WI38 (cell line): ENCODE measurements at regions not wholly inside any gene's neighbourhood (a gene's known extent, or its start where the extent isn't known, plus 50 kb on each side); places are given as distances from the start of the nearest gene placed in this dataset.

ENCODE experiments used
- H3K4me3 ChIP-seq: 2 replicates; pipeline ENCODE4 v1.5.1; 2011; ENCODE audit warnings: low read depth, mild to moderate bottlenecking, control low read depth, low read length
- TF ChIP-seq, protein P1 (sequence below): IDR thresholded peaks from 2 replicates; pipeline ENCODE4 v1.5.1; 2012; ENCODE audit warnings: low read depth, mild to moderate bottlenecking, control low read depth, low read length

DNA sequence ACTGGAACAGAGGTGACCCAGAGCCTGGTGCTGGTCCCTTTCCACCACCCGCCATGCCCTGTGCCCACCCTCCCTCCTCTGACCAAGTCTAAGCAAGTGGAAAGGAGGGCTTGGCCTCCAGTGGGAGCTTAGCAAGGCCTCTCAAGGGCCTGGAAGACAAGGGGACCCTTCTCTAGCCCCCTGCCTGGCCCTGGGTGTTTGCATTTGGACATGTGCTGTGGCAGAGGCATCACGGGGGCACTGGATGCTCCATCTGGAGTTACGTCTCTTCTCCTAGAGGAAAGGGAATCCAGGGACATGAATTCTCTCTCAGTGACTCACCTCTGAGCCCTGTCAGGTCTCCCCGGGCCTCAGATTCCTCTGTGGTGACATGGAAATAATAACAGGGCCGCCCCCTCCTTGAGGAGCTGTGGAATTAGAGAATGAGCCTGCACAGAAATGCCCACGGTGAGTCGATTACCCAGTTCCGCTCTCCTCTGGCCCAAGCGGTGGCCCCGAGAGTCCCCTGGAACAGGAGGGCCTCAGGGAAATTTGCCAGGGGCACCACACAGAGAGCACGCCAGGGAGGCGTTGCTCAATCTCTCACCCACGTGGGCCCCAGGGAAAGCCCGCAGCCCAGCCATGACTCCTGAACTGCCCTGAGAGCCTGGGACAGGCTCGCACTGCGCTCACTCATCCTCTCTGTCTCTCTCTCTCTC is 189.6 kb downstream of the BCOR start:
- H3K4me3 ChIP-seq = 0 out of 2 replicates have a peak overlapping the region, but pooled peaks have one; percentile 10
- TF ChIP-seq, protein P1, sequence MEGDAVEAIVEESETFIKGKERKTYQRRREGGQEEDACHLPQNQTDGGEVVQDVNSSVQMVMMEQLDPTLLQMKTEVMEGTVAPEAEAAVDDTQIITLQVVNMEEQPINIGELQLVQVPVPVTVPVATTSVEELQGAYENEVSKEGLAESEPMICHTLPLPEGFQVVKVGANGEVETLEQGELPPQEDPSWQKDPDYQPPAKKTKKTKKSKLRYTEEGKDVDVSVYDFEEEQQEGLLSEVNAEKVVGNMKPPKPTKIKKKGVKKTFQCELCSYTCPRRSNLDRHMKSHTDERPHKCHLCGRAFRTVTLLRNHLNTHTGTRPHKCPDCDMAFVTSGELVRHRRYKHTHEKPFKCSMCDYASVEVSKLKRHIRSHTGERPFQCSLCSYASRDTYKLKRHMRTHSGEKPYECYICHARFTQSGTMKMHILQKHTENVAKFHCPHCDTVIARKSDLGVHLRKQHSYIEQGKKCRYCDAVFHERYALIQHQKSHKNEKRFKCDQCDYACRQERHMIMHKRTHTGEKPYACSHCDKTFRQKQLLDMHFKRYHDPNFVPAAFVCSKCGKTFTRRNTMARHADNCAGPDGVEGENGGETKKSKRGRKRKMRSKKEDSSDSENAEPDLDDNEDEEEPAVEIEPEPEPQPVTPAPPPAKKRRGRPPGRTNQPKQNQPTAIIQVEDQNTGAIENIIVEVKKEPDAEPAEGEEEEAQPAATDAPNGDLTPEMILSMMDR = no peak

DNA sequence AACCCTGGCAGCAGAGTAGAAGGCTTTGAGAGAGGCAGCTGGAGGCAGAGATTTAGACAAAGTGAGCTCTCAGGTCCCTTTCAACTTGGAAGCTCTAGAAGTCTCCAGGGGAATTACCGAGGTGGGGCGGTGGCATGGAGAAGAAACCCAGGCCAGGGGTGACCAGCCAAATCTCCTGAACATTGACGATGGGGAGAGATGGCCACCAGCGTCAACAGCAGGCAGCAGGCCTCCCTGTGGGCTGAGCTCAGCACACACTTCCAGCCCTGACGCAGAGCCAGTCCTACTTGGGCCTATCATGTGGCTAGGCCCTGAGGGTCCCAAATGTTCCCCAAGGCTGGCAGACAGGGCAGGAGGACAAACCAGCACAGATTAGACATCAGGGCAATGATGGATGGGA is 187.8 kb downstream of the BCOR start:
- TF ChIP-seq, protein P1 = no peak
- no peak overlapping the region for H3K4me3 ChIP-seq

DNA sequence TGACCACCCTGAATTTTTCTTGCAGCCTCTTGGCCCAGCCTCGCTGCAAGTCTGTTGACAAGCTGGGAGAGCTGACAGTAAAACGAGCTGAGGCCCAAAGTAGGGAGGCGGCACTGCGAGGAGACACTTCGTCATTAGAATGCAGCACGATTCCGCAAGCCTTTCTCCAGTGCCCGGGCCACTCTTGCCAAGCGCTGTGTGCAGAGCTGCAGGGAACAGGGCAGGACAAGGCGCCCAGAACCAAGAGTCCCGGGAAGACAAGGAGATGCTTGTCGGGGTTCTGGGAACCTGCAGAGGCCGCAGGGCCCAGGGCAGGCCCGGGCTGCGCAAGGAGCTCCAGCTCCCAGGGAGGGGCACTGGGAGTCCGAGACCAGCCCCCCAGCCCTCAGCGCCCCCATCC is 187.1 kb downstream of the BCOR start:
- no peak overlapping the region for H3K4me3 ChIP-seq
- TF ChIP-seq, protein P1 = no peak

DNA sequence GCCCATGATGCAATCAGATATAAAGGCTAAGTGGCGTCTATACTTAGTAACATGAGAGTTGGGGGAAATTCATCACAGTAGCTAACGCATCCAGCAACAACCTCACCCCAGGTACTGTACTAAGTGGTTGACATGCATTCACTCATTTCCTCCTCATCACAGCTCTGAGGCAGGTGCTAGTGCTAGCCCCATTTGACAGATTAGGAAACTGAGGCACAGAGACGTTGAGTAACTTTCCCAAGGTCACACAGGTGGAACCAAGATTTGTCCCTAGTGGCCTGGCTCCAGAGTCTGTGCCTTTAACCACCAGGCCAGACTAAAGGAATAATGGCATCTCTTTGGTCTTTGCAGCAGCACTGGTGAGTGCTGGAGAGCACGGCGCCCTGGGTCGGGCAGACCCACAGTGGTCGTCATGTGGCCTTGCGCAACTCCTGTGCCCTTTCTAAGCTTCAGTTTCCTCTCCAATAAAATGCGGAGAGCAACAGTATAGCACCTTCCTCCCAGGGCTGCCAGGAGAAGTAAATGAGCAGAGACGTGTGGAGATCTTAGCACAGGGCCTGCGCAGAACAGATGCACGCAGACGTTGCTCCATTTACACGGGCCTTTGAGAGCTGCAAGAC is 186.4 kb downstream of the BCOR start:
- TF ChIP-seq, protein P1 = no peak
- no peak overlapping the region for H3K4me3 ChIP-seq

DNA sequence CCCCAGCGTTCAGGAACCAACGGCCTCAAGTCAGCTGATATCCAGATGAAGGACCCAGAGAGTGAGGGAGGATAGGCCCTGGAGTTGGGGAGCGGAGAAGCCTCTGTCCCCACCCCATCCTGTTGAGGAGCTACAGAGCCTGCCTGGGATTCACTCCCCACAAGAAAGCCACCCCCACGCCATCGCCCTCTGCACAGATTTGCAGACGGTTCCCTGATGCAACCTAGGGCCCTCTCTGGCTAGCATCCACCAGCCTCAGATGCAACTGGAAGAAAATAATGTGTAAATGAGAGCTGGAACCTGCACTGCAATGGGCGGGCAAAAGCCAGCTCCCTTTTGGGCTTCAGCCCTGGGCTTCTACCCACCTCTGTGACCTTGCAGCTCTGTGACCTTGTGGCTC is 185.6 kb downstream of the BCOR start:
- TF ChIP-seq, protein P1 = no peak
- H3K4me3 ChIP-seq = no peak overlapping the region

DNA sequence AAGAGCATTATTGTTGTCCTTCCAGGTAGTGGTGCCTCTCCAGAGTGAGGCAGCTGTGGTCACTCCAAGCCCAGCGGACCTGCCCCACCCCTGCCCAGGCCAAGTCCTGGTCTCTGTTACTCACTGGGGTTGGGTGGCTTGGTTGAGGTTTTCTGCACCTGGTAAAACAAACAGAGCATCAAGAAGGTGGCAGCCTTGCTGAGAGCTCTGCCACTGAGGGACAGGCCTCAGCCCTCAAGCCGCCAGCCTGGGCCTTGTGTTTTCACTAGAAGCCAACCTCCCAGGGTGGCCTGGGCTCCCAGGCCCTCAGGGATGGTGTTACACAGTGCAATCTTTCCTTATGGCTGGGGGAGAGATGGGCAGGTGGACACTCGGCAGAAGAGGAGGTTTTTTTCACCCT is 182.7 kb downstream of the BCOR start:
- TF ChIP-seq, protein P1 = no peak
- H3K4me3 ChIP-seq = no peak overlapping the region

DNA sequence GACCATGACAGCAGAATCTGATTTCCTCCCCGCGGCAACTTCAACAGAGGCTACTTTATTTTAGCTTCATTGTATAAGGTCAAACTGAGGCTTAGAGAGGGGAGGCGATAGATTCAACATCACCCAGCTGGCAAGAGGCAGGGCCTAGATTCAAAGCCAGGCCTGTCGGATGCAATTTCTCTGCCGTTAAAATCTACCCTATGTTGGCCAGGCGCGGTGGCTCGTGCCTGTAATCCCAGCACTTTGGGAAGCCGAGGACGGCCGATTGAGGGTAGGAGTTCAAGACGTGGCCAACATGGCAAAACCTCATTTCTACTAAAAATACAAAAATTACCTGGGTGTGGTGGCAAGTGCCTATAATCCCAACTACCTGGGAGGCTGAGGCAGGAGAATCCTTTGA is 182.2 kb downstream of the BCOR start:
- TF ChIP-seq, protein P1 = no peak
- no peak overlapping the region for H3K4me3 ChIP-seq
